GM13976 (cell line): ENCODE measurements at regions not wholly inside any gene's neighbourhood (a gene's known extent, or its start where the extent isn't known, plus 50 kb on each side); places are given as distances from the start of the nearest gene placed in this dataset.
A peak's percentile ranks its signal among the peaks of the same experiment; 100 is the strongest.

ENCODE experiments used
- DNase-seq: peaks from one replicate; pipeline ENCODE4 v3.0.0; 2012; ENCODE audit warnings: low spot score
- CTCF ChIP-seq: IDR thresholded peaks from 2 replicates; pipeline ENCODE4 v1.5.1; 2012; ENCODE audit warnings: borderline replicate concordance, mild to moderate bottlenecking; ENCODE audit not compliant: insufficient read depth; ENCODE audit errors: extremely low read depth, missing control alignments, control extremely low read depth
- in situ Hi-C: fragments of 300-500 bp; cut with MboI; formaldehyde crosslinking; loops from one replicate; pipeline ENCODE4 v1.12.0; 2022; ENCODE audit warnings: low sequenced_read_pairs, mixed read lengths, inconsistent platforms; ENCODE audit not compliant: unreplicated experiment

DNA sequence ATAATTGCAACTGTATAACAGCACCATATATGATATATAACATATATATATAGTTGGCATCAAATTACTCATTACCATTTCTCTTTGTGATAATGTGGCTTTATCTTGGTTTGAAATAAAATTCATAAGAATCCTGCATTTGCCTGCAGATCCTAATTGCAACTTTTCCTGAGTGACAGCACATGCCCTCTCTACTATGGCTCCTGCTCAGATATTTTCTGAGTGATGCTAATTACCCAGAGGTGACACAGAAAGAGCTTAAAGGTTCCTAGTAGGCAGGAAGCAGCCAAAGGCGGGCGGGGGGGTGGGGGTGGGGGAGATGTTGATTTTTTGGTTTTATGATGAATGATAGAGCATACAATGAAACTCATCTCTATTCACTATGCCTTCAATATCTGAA lies 370.6 kb downstream of the MFSD1 start:
- in situ Hi-C loops: no loop called here
- TF ChIP-seq CTCF: no peak

DNA sequence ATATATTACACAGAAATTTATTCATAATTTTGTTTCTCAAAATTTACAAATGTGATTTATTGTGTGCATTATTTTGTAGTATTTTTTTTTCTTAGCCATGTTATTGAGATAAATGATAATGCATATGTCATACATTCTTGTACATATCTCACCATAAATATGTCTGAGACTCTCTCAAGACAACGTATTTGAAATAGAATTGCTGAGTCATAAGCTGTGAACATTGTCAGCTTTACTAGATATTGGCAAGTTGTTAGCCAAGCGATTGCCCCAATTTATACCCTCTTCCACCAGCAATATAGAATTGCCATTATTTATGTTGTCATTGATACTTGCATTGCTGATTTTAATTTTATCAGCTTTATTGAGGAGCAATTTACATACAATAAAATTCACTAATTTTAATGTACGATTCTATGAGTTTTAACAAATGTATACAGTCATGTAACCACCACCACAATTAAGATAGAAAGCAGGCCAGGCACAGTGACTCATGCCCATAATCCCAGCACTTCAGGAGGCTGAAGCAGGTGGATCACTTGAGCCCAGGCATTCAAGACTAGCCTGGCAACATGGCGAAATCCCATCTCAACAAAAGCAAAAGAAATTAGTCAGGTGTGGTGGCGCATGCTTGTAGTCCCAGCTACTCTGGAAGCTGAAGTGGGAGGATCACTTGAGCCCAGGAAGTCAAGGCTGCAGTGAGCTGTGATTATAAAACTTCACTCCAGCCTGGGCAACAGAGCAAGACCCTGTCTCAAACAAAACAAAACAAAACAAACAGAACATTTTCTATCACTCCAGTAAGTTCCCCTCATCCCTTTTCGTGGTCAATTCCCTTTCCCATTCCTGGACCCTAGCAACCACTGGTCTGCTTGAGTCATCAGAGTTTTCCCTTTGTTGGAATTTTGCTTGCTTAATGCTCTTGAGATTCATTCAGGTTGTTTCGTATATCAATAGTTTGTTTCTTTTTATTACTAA lies 373.1 kb downstream of the MFSD1 start:
- in situ Hi-C loops: no loop called here
- no peak for TF ChIP-seq CTCF
- DNase-seq: no peak

More for the DNA sequence above, 370.6 kb downstream of the MFSD1 start:
- no peak for DNase-seq

DNA sequence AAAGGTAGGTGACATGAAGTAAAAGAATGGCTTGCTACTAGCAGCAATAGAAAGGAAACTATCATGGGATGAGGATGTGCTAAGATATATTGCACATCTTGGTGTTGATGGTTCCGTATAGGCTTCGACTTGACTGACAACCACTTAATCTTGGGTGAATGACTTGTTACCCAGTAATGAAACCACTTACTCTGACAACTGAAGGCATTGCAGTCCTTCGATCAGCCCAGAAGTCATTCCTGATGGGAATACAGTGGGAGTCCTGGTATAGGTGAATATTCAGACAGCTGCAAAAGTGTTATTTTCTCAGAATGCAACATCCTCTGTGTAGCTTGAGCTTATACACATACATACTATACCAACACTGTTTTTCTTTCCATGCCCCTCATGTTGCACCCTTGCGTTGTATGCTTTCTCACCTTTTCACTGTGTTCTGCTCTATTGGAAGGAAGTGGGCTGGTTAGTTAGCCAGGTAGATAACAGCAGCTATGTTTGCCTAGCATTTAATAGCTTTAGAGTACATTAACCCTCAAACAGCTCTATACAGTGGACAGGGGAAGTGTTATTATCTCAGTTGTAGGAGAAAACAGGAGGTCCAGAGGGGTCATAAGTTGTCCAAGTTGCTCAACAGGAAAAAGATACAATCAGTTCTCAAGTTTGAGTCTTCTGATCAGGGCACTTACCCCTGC lies 376.5 kb downstream of the MFSD1 start:
- no peak for TF ChIP-seq CTCF
- DNase-seq: no peak
- in situ Hi-C loops: no loop called here

DNA sequence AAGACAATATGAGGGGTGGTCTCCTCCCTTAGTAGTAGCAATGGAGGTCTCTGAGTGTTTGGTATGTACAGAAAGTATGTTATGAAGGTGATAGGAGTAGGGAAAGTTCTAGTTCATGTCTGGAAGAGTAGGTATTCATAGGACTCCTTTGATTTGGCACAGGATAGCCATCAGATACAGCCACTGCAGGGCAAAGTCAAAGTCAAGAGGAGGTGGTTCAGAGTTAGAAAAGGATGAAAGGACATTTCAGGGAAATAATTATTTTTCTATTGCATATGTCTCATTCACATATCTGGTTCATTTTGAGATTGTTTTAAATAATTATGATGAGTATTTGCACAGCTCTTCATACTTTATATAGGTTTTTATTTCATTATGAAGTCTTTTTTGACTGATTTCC lies 381.1 kb downstream of the MFSD1 start:
- no peak for DNase-seq
- no peak for TF ChIP-seq CTCF
- in situ Hi-C loops: no loop called here

DNA sequence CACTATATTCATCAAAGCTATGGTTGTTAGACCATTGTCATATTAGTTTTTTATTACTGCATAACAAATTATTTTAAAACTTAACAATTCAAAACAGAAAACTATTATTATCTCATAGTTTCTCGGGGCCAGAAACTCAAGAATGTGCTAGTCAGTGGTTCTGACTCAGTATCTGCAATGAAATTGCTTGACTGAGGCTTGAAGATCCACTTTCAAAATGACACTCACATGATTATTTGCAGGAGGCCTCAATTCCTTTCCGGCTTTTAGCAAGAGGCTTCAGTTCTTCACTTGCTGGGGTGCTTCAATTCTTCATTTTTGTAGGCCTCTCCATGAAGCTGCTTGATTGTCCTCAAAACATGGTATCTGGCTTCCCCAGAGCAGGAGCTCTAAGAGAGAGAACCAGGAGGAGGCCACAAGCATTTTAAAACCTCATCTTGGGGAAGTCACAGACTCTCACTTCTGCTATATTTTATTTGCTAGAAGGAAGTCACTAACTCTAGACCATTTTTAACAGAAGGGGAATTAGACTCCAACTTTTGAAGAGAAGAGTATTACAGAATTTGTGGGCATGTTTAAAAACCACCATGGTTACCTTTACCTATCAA lies 383.7 kb downstream of the MFSD1 start:
- DNase-seq: peak; percentile 35
- no peak for TF ChIP-seq CTCF
- in situ Hi-C loops: no loop called here

- DNase-seq: peak; percentile 42
- in situ Hi-C loops: no loop called here
Measured at GRCh38 chr3:159186581-159186980, 384.7 kb downstream of the MFSD1 start.

More at GRCh38 chr3:159186581-159186980, 384.7 kb downstream of the MFSD1 start:
- no peak for TF ChIP-seq CTCF
